DND-41 (cell line): ENCODE measurements at regions not wholly inside any gene's neighbourhood (a gene's known extent, or its start where the extent isn't known, plus 50 kb on each side); places are given as distances from the start of the nearest gene placed in this dataset.

ENCODE experiments used
- ATAC-seq: fragments of 200-7000 bp; cut with Tn5 transposase; 3 replicates; pipeline ENCODE4 v1.9.1; 2021; ENCODE audit warnings: low read depth; ENCODE audit not compliant: insufficient read depth
- DNase-seq: peaks from one replicate; pipeline ENCODE4 v3.0.0-alpha.2; 2020
- H2AFZ ChIP-seq: 2 replicates; pipeline ENCODE4 v1.6.0; 2012; ENCODE audit warnings: low read depth, low read length
- H3K27ac ChIP-seq: 2 replicates; pipeline ENCODE4 v1.5.1; 2012; ENCODE audit warnings: low read length, inconsistent platforms
- H3K27me3 ChIP-seq: fragments of 200-600 bp; sonication (generic); 2 replicates; pipeline ENCODE4 v1.6.0; 2012; ENCODE audit warnings: low read length, mild to moderate bottlenecking, inconsistent platforms; ENCODE audit not compliant: insufficient read depth, poor library complexity
- H3K36me3 ChIP-seq: 2 replicates; pipeline ENCODE4 v1.5.1; 2012; ENCODE audit warnings: low read length, inconsistent platforms; ENCODE audit not compliant: insufficient read depth
- H3K4me1 ChIP-seq: 2 replicates; pipeline ENCODE4 v1.5.1; 2012; ENCODE audit warnings: mild to moderate bottlenecking, low read length; ENCODE audit not compliant: insufficient read depth
- H3K4me2 ChIP-seq: 2 replicates; pipeline ENCODE4 v1.6.0; 2012; ENCODE audit warnings: mild to moderate bottlenecking, moderate library complexity, low read length, inconsistent platforms; ENCODE audit not compliant: insufficient read depth
- H3K4me3 ChIP-seq, 2 experiments: fragments of 200-600 bp in 1 of 2; shearing (Covaris generic) in 1 of 2; 2 replicates each; pipeline ENCODE4 v1.5.1; 2012 to 2016; ENCODE audit warnings: inconsistent platforms in 2 of 2, low read length in 2 of 2, mild to moderate bottlenecking in 2 of 2, low read depth in 1 of 2, moderate library complexity in 1 of 2
- H3K79me2 ChIP-seq: 2 replicates; pipeline ENCODE4 v1.6.0; 2012; ENCODE audit warnings: low read length, inconsistent platforms; ENCODE audit not compliant: insufficient read depth
- H3K9ac ChIP-seq: 2 replicates; pipeline ENCODE4 v1.6.0; 2012; ENCODE audit warnings: low read depth, mild to moderate bottlenecking, inconsistent platforms, low read length, moderate library complexity
- H3K9me3 ChIP-seq: 2 replicates; pipeline ENCODE4 v1.5.1; 2012; ENCODE audit warnings: low read length, moderate library complexity, mild to moderate bottlenecking, inconsistent platforms; ENCODE audit not compliant: insufficient read depth, severe bottlenecking
- H4K20me1 ChIP-seq: 2 replicates; pipeline ENCODE4 v1.6.0; 2012; ENCODE audit warnings: low read length; ENCODE audit not compliant: insufficient read depth
- CTCF ChIP-seq: IDR thresholded peaks from 2 replicates; pipeline ENCODE4 v1.5.1; 2012; ENCODE audit warnings: borderline replicate concordance, low read length, moderate library complexity, mild to moderate bottlenecking; ENCODE audit not compliant: poor library complexity, severe bottlenecking; ENCODE audit errors: extremely low read depth
- EZH2 ChIP-seq: IDR thresholded peaks from 3 replicates; pipeline ENCODE4 v1.6.1; 2012; ENCODE audit warnings: borderline replicate concordance, low read depth, mild to moderate bottlenecking, moderate library complexity, low read length, inconsistent platforms; ENCODE audit not compliant: severe bottlenecking

DNA sequence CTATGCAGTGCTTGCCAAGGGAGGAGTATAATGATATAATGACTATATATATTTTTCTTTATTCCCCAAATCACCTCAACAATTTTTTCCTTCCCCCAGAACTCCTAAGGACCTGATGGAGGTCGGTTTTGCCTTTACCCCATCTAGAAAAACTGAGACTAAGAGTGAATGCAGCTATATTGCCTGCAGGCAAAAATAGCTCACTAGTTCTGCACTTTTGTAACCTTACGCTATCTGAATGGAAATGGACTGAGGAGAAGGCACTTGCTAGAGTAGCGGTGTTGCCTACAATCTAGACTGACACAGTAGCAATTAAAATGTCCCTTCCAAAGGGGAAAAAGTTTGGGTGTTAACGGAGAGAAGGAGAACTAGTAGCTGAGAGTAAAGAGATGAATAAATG lies 379.5 kb upstream of the SEMA6D start:
- Histone ChIP-seq H3K36me3 (no peaks in the 10 kb centered on the region), H3K27ac (no peak overlapping the region), H3K9me3 (no peaks in the 10 kb centered on the region), H3K4me3 (no peak overlapping the region), H3K4me1 (no peaks in the 10 kb centered on the region), H4K20me1 (no peaks in the 10 kb centered on the region), H3K27me3 (no peaks in the 10 kb centered on the region), H3K79me2 (no peaks in the 10 kb centered on the region), H2AFZ (no peak overlapping the region), H3K9ac (no peak overlapping the region), H3K4me2 (no peak overlapping the region)
- TF ChIP-seq CTCF = no peak
- no peak for TF ChIP-seq EZH2
- ATAC-seq (no peak), DNase-seq (no peak)

GRCh38 chr15:47338771-47339170 lies 378.5 kb upstream of the SEMA6D start:
- no peaks in the 10 kb centered on the region for H3K4me1 ChIP-seq
- H3K4me3 ChIP-seq = no peak overlapping the region
- no peak overlapping the region for H3K27ac ChIP-seq
- no peaks in the 10 kb centered on the region for H3K79me2 ChIP-seq
- H4K20me1 ChIP-seq = no peaks in the 10 kb centered on the region
- no peaks in the 10 kb centered on the region for H3K27me3 ChIP-seq
- H3K9ac ChIP-seq = no peak overlapping the region
- no peaks in the 10 kb centered on the region for H3K9me3 ChIP-seq
- no peak for DNase-seq
- no peaks in the 10 kb centered on the region for H3K36me3 ChIP-seq
- no peak overlapping the region for H3K4me2 ChIP-seq
- H2AFZ ChIP-seq = no peak overlapping the region
- TF ChIP-seq EZH2 (no peak), CTCF (no peak)
- ATAC-seq = no peak

DNA sequence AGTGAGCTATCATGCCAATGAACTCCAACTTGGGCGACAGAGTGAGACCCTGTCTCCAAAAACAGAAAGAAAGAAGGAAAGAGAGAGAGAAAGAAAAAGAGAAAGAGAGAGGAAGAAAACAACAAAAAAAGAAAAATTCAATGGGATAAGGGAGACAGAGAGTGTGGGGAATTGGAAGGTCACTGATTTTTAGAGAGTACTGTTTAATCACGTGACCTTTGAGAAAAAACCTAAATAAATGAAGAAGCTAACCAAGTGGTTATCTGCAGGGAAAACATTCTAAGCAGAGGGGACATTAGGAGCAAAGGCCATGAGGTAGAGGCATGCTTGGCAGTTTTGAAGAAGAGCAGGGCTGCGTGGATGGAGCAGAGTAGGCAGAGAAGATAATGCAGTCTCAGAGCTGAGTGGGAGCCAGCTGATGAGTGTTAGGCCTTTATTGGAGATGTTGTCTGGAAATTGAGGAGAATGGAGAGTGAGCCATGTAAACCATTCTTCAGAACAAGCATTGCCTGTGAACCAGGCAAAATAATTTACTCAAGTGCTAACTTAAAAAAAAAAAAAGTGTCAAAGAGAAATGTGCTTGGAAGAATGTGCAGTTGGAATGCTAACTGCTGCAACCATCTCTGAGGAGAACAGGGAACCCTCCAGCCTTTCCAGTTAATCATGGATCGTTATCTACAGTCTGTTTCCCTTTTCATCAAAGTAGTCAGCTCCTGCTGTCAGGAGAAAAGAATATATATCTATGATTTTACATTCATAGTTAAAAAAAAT lies 377.3 kb upstream of the SEMA6D start:
- Histone ChIP-seq H3K9me3 (no peaks in the 10 kb centered on the region), H3K4me2 (no peak overlapping the region), H3K36me3 (no peaks in the 10 kb centered on the region), H2AFZ (no peak overlapping the region), H3K27ac (no peak overlapping the region), H4K20me1 (no peaks in the 10 kb centered on the region), H3K9ac (no peak overlapping the region), H3K4me3 (no peak overlapping the region), H3K4me1 (no peaks in the 10 kb centered on the region), H3K27me3 (no peaks in the 10 kb centered on the region), H3K79me2 (no peaks in the 10 kb centered on the region)
- DNase-seq (no peak), ATAC-seq (no peak)
- TF ChIP-seq EZH2 = no peak
- TF ChIP-seq CTCF = no peak
